H9 (cell line): ENCODE measurements at regions not wholly inside any gene's neighbourhood (a gene's known extent, or its start where the extent isn't known, plus 50 kb on each side); places are given as distances from the start of the nearest gene placed in this dataset.

Experiments used
- DNase-seq: peaks from one replicate; pipeline ENCODE4 v3.0.0-alpha.2; 2017
- H2AFZ ChIP-seq: one replicate; pipeline ENCODE4 v1.6.1; 2013; ENCODE audit warnings: mild to moderate bottlenecking, low read length, control low read depth, moderate library complexity
- H2AK5ac ChIP-seq: 2 replicates; pipeline ENCODE4 v1.6.1; 2013; ENCODE audit warnings: low read length, control low read depth, mixed read lengths; ENCODE audit not compliant: insufficient read length
- H2BK120ac ChIP-seq: one replicate; pipeline ENCODE4 v1.6.1; 2013; ENCODE audit warnings: low read depth, mild to moderate bottlenecking, low read length, control low read depth, inconsistent platforms; ENCODE audit not compliant: poor library complexity, severe bottlenecking
- H2BK12ac ChIP-seq: 2 replicates; pipeline ENCODE4 v1.6.1; 2013; ENCODE audit warnings: low read length, control low read depth, mixed read lengths, low read depth; ENCODE audit not compliant: insufficient read length
- H2BK15ac ChIP-seq: 2 replicates; pipeline ENCODE4 v1.6.1; 2013; ENCODE audit warnings: low read depth, low read length, control low read depth
- H2BK20ac ChIP-seq: one replicate; pipeline ENCODE4 v1.6.1; 2013; ENCODE audit warnings: low read depth, mild to moderate bottlenecking, low read length, control low read depth, inconsistent platforms; ENCODE audit not compliant: poor library complexity, severe bottlenecking
- H2BK5ac ChIP-seq: 2 replicates; pipeline ENCODE4 v1.6.1; 2013; ENCODE audit warnings: low read length, control low read depth, mixed read lengths; ENCODE audit not compliant: insufficient read length
- H3K14ac ChIP-seq: 2 replicates; pipeline ENCODE4 v1.6.1; 2013; ENCODE audit warnings: low read length, control low read depth; ENCODE audit not compliant: insufficient read depth
- H3K18ac ChIP-seq: 2 replicates; pipeline ENCODE4 v1.6.1; 2013; ENCODE audit warnings: low read depth, mild to moderate bottlenecking, mixed read lengths, low read length, control low read depth; ENCODE audit not compliant: insufficient read length
- H3K23ac ChIP-seq: 2 replicates; pipeline ENCODE4 v1.6.1; 2013; ENCODE audit warnings: low read length, control low read depth, mixed read lengths, low read depth; ENCODE audit not compliant: insufficient read length
- H3K23me2 ChIP-seq: 2 replicates; pipeline ENCODE4 v1.6.1; 2013; ENCODE audit warnings: low read depth, mild to moderate bottlenecking, mixed read lengths, low read length, control low read depth; ENCODE audit not compliant: insufficient read length, poor library complexity, severe bottlenecking
- H3K27ac ChIP-seq: 2 replicates; pipeline ENCODE4 v1.5.1; 2013; ENCODE audit warnings: low read length, control low read depth, mixed read lengths, low read depth; ENCODE audit not compliant: insufficient read length
- H3K27me3 ChIP-seq: 2 replicates; pipeline ENCODE4 v1.6.1; 2013; ENCODE audit warnings: low read length, control low read depth, inconsistent platforms; ENCODE audit not compliant: insufficient read depth
- H3K4ac ChIP-seq: 2 replicates; pipeline ENCODE4 v1.6.1; 2013; ENCODE audit warnings: low read depth, mild to moderate bottlenecking, control low read depth, inconsistent platforms, low read length, moderate library complexity
- H3K4me1 ChIP-seq: 2 replicates; pipeline ENCODE4 v1.6.1; 2013; ENCODE audit warnings: low read length, control low read depth, inconsistent platforms; ENCODE audit not compliant: insufficient read depth
- H3K4me2 ChIP-seq: 2 replicates; pipeline ENCODE4 v1.6.1; 2013; ENCODE audit warnings: low read length, control low read depth, mixed read lengths; ENCODE audit not compliant: insufficient read length, insufficient read depth
- H3K56ac ChIP-seq: 2 replicates; pipeline ENCODE4 v1.6.1; 2013; ENCODE audit warnings: low read depth, mild to moderate bottlenecking, mixed read lengths, low read length, control low read depth; ENCODE audit not compliant: insufficient read length
- H3K79me1 ChIP-seq: 2 replicates; pipeline ENCODE4 v1.6.1; 2013; ENCODE audit warnings: low read depth, mild to moderate bottlenecking, moderate library complexity, low read length, control low read depth, inconsistent platforms; ENCODE audit not compliant: insufficient read depth, poor library complexity, severe bottlenecking
- H3K79me2 ChIP-seq: 2 replicates; pipeline ENCODE4 v1.6.1; 2013; ENCODE audit warnings: low read length, control low read depth, inconsistent platforms; ENCODE audit not compliant: insufficient read depth
- H3K9ac ChIP-seq: 2 replicates; pipeline ENCODE4 v1.6.1; 2013; ENCODE audit warnings: low read length, control low read depth, mixed read lengths; ENCODE audit not compliant: insufficient read length; ENCODE audit errors: extremely low read depth
- H3K9me3 ChIP-seq: one replicate; pipeline ENCODE4 v1.6.1; 2013; ENCODE audit warnings: low read depth, low read length, inconsistent platforms; ENCODE audit not compliant: control insufficient read depth
- H3T11ph ChIP-seq: one replicate; pipeline ENCODE4 v1.6.1; 2013; ENCODE audit warnings: mild to moderate bottlenecking, low read length, control low read depth, inconsistent platforms
- H4K20me1 ChIP-seq: one replicate; pipeline ENCODE4 v1.6.1; 2013; ENCODE audit not compliant: control insufficient read depth, insufficient read length, insufficient read depth
- H4K5ac ChIP-seq: 2 replicates; pipeline ENCODE4 v1.6.1; 2013; ENCODE audit warnings: low read depth, mild to moderate bottlenecking, mixed read lengths, low read length, control low read depth; ENCODE audit not compliant: insufficient read length
- H4K8ac ChIP-seq: replicated peaks from 2 replicates; pipeline ENCODE4 v1.6.1; 2013; ENCODE audit warnings: low read length, control low read depth, mixed read lengths, low read depth; ENCODE audit not compliant: insufficient read length
- H4K91ac ChIP-seq: 2 replicates; pipeline ENCODE4 v1.6.1; 2013; ENCODE audit warnings: low read depth, mild to moderate bottlenecking, moderate library complexity, mixed read lengths, low read length, control low read depth; ENCODE audit not compliant: insufficient read length
- H3K27ac Mint-ChIP-seq, 3 experiments: 2 replicates in 2 of 3; 3 replicates in 1 of 3; pipeline ENCODE4 v1.8.0; 2020 to 2021; ENCODE audit warnings: mixed read lengths in 3 of 3, mild to moderate bottlenecking in 1 of 3, moderate library complexity in 1 of 3
- H3K27me3 Mint-ChIP-seq: 2 replicates; pipeline ENCODE4 v1.8.0; 2021; ENCODE audit warnings: low read depth, mild to moderate bottlenecking, moderate library complexity, mixed read lengths
- H3K36me3 Mint-ChIP-seq, 3 experiments: 2 replicates in 2 of 3; 3 replicates in 1 of 3; pipeline ENCODE4 v1.8.0; 2020 to 2021; ENCODE audit warnings: low read depth in 3 of 3, mixed read lengths in 3 of 3; ENCODE audit not compliant: insufficient read depth in 1 of 3
- H3K4me1 Mint-ChIP-seq, 2 experiments: 2 replicates each; pipeline ENCODE4 v1.8.0; 2020; ENCODE audit warnings: mixed read lengths in 2 of 2
- H3K4me3 Mint-ChIP-seq, 2 experiments: 2 replicates in 1 of 2; 3 replicates in 1 of 2; pipeline ENCODE4 v1.8.0; 2020 to 2021; ENCODE audit warnings: mild to moderate bottlenecking in 2 of 2, mixed read lengths in 2 of 2, moderate library complexity in 1 of 2
- H3K9me3 Mint-ChIP-seq, 2 experiments: 2 replicates in 1 of 2; 3 replicates in 1 of 2; pipeline ENCODE4 v1.8.0; 2020; ENCODE audit warnings: mild to moderate bottlenecking in 2 of 2, mixed read lengths in 2 of 2, moderate library complexity in 1 of 2
- CTCF ChIP-seq: fragments of 200-600 bp; sonication (generic); conservative IDR thresholded peaks from 3 replicates; pipeline ENCODE4 v1.8.0; 2021; ENCODE audit warnings: antibody characterized with exemption, mild to moderate bottlenecking
- WGBS: extraction: QIAGEN DNeasy Blood & Tissue Kit; methylation state at CpG from one replicate; pipeline ENCODE4 v1.1.7; 2013; ENCODE audit warnings: missing lambda C conversion rate, low lambda C conversion rate, mixed read lengths; ENCODE audit not compliant: insufficient read length; ENCODE audit errors: extremely low coverage; 5-methylcytosine and 5-hydroxymethylcytosine counted together

- Histone ChIP-seq H4K91ac (no peak overlapping the region), H3K18ac (no peak overlapping the region), H4K20me1 (no peaks in the 10 kb centered on the region), H3K27ac (no peak overlapping the region), H3T11ph (no peak overlapping the region), H2BK20ac (no peak overlapping the region), H2AK5ac (no peak overlapping the region), H3K79me2 (no peaks in the 10 kb centered on the region), H2BK15ac (no peak overlapping the region), H2BK12ac (no peak overlapping the region), H3K23me2 (no peaks in the 10 kb centered on the region), H3K23ac (no peak overlapping the region), H2BK5ac (no peak overlapping the region), H3K14ac (no peak overlapping the region), H3K4me1 (no peaks in the 10 kb centered on the region), H4K8ac (no peak overlapping the region), H3K27me3 (no peaks in the 10 kb centered on the region), H3K79me1 (no peaks in the 10 kb centered on the region), H3K9me3 (no peaks in the 10 kb centered on the region), H3K9ac (no peak overlapping the region), H2BK120ac (no peak overlapping the region), H3K4me2 (no peak overlapping the region), H4K5ac (no peak overlapping the region), H3K4ac (no peak overlapping the region), H2AFZ (no peak overlapping the region), H3K56ac (no peak overlapping the region)
- H3K27ac Mint-ChIP-seq = no peak overlapping the region; a peak in 1 of 7 replicates
- DNase-seq = no peak
- no CpG with 5 or more reads among the region's 2 CpGs for WGBS
- H3K36me3 Mint-ChIP-seq = peaks cover 0 to 10% (median 0%) of the 10 kb centered on the region in 3 experiments; a peak in 2 of 7 replicates
- H3K4me3 Mint-ChIP-seq = no peak overlapping the region
- H3K9me3 Mint-ChIP-seq = peaks cover 0 to 5% of the 10 kb centered on the region in 2 experiments; a peak in 2 of 5 replicates
- peaks cover 3 to 9% of the 10 kb centered on the region in 2 experiments for H3K4me1 Mint-ChIP-seq
- TF ChIP-seq CTCF = peak; percentile 33; the same call in 1 of the 3 replicates
- H3K27me3 Mint-ChIP-seq = no peaks in the 10 kb centered on the region
These were observed 1138.0 kb upstream of the SLC10A2 start for GRCh38 chr13:104204177-104204576.
